ENCODE measurements at regions not wholly inside any gene's neighbourhood (a gene's known extent, or its start where the extent isn't known, plus 50 kb on each side); places are given as distances from the start of the nearest gene placed in this dataset.

GRCh38 chr2:58667137-58667774, 426.1 kb upstream of the FANCL start:
- no peak for TF ChIP-seq EZH2 (IDR thresholded peaks at IDR 0.05; ENCODE audit: low read depth, low read length, severe bottlenecking)
- TF ChIP-seq SP1 (IDR thresholded peaks at IDR 0.05; ENCODE audit: low read depth, low read length): no peak
- TF ChIP-seq SRF (IDR thresholded peaks at IDR 0.05; ENCODE audit: low read depth, low read length): no peak
- no peak for TF ChIP-seq EP300 (IDR thresholded peaks at IDR 0.05; ENCODE audit: borderline replicate concordance in 1 of 2, low read depth in 2 of 2, low read length in 2 of 2)
- TF ChIP-seq HDAC6 (IDR thresholded peaks at IDR 0.05; ENCODE audit: low read depth, low read length): no peak
